DOHH2 (cell line): ENCODE measurements at regions not wholly inside any gene's neighbourhood (a gene's known extent, or its start where the extent isn't known, plus 50 kb on each side); places are given as distances from the start of the nearest gene placed in this dataset.

ENCODE experiments used
- H3F3A ChIP-seq: fragments of 200-600 bp; sonication (generic), shearing (Covaris generic); 2 replicates; pipeline ENCODE4 v1.6.0; 2016; ENCODE audit warnings: antibody characterized with exemption, mild to moderate bottlenecking; ENCODE audit not compliant: control insufficient read depth, insufficient read depth
- H3K27ac ChIP-seq: fragments of 200-600 bp; sonication (generic); 2 replicates; pipeline ENCODE4 v1.5.1; 2014; ENCODE audit warnings: low read depth, mild to moderate bottlenecking, low read length, moderate library complexity
- H3K27me3 ChIP-seq: fragments of 200-600 bp; sonication (generic); 2 replicates; pipeline ENCODE4 v1.6.1; 2014; ENCODE audit warnings: mild to moderate bottlenecking, low read length, mixed read lengths; ENCODE audit not compliant: control insufficient read depth
- H3K36me3 ChIP-seq: fragments of 200-600 bp; sonication (generic); 2 replicates; pipeline ENCODE4 v1.6.1; 2014; ENCODE audit warnings: mild to moderate bottlenecking, low read length, moderate library complexity, mixed read lengths; ENCODE audit not compliant: control insufficient read depth
- H3K4me1 ChIP-seq: fragments of 200-600 bp; sonication (generic); 2 replicates; pipeline ENCODE4 v1.6.1; 2014; ENCODE audit warnings: mild to moderate bottlenecking, low read length, mixed read lengths; ENCODE audit not compliant: control insufficient read depth
- H3K4me2 ChIP-seq: fragments of 200-600 bp; sonication (generic); 2 replicates; pipeline ENCODE4 v1.6.0; 2014; ENCODE audit warnings: mild to moderate bottlenecking, low read length, moderate library complexity
- H3K4me3 ChIP-seq: fragments of 200-600 bp; sonication (generic); 2 replicates; pipeline ENCODE4 v1.5.1; 2014; ENCODE audit warnings: mild to moderate bottlenecking, low read length, mixed read lengths
- H3K79me2 ChIP-seq: fragments of 200-600 bp; sonication (generic); 2 replicates; pipeline ENCODE4 v1.6.1; 2014; ENCODE audit warnings: mild to moderate bottlenecking, low read length, mixed read lengths; ENCODE audit not compliant: control insufficient read depth
- H3K9me2 ChIP-seq: fragments of 200-600 bp; sonication (generic); replicated peaks from 2 replicates; pipeline ENCODE4 v1.6.1; 2014; ENCODE audit warnings: mild to moderate bottlenecking, low read length, mixed read lengths; ENCODE audit not compliant: control insufficient read depth
- H3K9me3 ChIP-seq: fragments of 200-600 bp; sonication (generic); 2 replicates; pipeline ENCODE4 v1.6.1; 2014; ENCODE audit warnings: antibody characterized with exemption, low read length, mixed read lengths; ENCODE audit not compliant: control insufficient read depth, insufficient read depth
- H4K20me1 ChIP-seq: fragments of 200-600 bp; sonication (generic); 2 replicates; pipeline ENCODE4 v1.6.0; 2014; ENCODE audit warnings: low read depth, mild to moderate bottlenecking, antibody characterized with exemption, low read length, moderate library complexity; ENCODE audit not compliant: control insufficient read depth, insufficient read depth
- CTCF ChIP-seq: fragments of 200-600 bp; sonication (generic); IDR thresholded peaks from one replicate; pipeline ENCODE4 v1.5.1; 2014; ENCODE audit warnings: antibody characterized with exemption, mild to moderate bottlenecking, low read depth, low read length; ENCODE audit not compliant: poor library complexity, severe bottlenecking
- EZH2phosphoT487 ChIP-seq: fragments of 200-600 bp; sonication (generic); IDR thresholded peaks from 2 replicates; pipeline ENCODE4 v1.6.1; 2017; ENCODE audit warnings: borderline replicate concordance, mild to moderate bottlenecking, antibody characterized with exemption, low read length, moderate library complexity, mixed read lengths

- H4K20me1 ChIP-seq = no peaks in the 10 kb centered on the region
These were observed 176.4 kb upstream of the ANK3 start for GRCh38 chr10:60566096-60566495.

DNA sequence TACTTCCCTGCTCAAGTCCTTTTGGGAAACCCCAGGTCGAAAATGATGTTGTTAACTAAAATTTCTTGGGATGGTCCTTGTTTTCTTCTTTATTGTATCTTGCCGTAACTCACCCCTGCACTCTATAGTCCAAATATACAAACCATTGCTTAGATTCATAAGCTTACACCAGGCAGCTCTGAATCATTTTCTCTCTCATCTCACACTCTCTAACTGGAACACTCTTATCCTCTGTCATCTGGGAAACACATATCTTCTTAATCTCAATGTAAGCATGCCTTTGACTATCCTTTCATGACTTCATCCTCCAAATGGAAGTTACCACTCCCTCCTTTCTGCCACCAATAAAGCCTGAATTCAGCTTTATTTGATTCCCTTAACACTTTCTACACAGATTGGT, 175.8 kb upstream of the ANK3 start:
- no peaks in the 10 kb centered on the region for H3K4me1 ChIP-seq
- H3K79me2 ChIP-seq = no peaks in the 10 kb centered on the region
- no peaks in the 10 kb centered on the region for H3K9me3 ChIP-seq
- no peaks in the 10 kb centered on the region for H3K9me2 ChIP-seq
- H3K4me2 ChIP-seq = no peak overlapping the region
- H4K20me1 ChIP-seq = no peaks in the 10 kb centered on the region
- H3K27me3 ChIP-seq = peaks cover 8% of the 10 kb centered on the region; the same call in 1 of the 2 replicates
- no peak overlapping the region for H3K4me3 ChIP-seq
- H3F3A ChIP-seq = no peaks in the 10 kb centered on the region
- H3K27ac ChIP-seq = no peak overlapping the region
- H3K36me3 ChIP-seq = no peaks in the 10 kb centered on the region
- TF ChIP-seq EZH2phosphoT487 (no peak), CTCF (no peak)

More at GRCh38 chr10:60566096-60566495, 176.4 kb upstream of the ANK3 start:
- H3K4me3 ChIP-seq = no peak overlapping the region
- H3K36me3 ChIP-seq = no peaks in the 10 kb centered on the region
- peaks cover 11% of the 10 kb centered on the region; the same call in 1 of the 2 replicates for H3K27me3 ChIP-seq
- H3K4me1 ChIP-seq = no peaks in the 10 kb centered on the region
- no peaks in the 10 kb centered on the region for H3K9me3 ChIP-seq
- H3F3A ChIP-seq = no peaks in the 10 kb centered on the region
- no peak for TF ChIP-seq CTCF
- no peak overlapping the region for H3K27ac ChIP-seq
- no peak overlapping the region for H3K4me2 ChIP-seq
- H3K9me2 ChIP-seq = no peaks in the 10 kb centered on the region
- H3K79me2 ChIP-seq = no peaks in the 10 kb centered on the region

- H3K79me2 ChIP-seq = no peaks in the 10 kb centered on the region
- no peaks in the 10 kb centered on the region for H4K20me1 ChIP-seq
- no peaks in the 10 kb centered on the region for H3K9me2 ChIP-seq
- no peaks in the 10 kb centered on the region for H3K4me1 ChIP-seq
- no peaks in the 10 kb centered on the region for H3F3A ChIP-seq
- H3K4me2 ChIP-seq = no peak overlapping the region
- H3K27ac ChIP-seq = no peak overlapping the region
- no peaks in the 10 kb centered on the region for H3K36me3 ChIP-seq
- peaks cover 8% of the 10 kb centered on the region; the same call in 1 of the 2 replicates for H3K27me3 ChIP-seq
- H3K9me3 ChIP-seq = no peaks in the 10 kb centered on the region
- no peak overlapping the region for H3K4me3 ChIP-seq
- no peak for TF ChIP-seq EZH2phosphoT487
These were observed 174.8 kb upstream of the ANK3 start for GRCh38 chr10:60564475-60564874.

GRCh38 chr10:60560451-60560850, 170.8 kb upstream of the ANK3 start:
- H3F3A ChIP-seq = no peaks in the 10 kb centered on the region
- H3K9me2 ChIP-seq = no peaks in the 10 kb centered on the region
- no peak for TF ChIP-seq EZH2phosphoT487
- no peak for TF ChIP-seq CTCF
- H3K36me3 ChIP-seq = no peaks in the 10 kb centered on the region
- H3K27ac ChIP-seq = no peak overlapping the region
- no peaks in the 10 kb centered on the region for H4K20me1 ChIP-seq
- H3K4me2 ChIP-seq = no peak overlapping the region
- no peaks in the 10 kb centered on the region for H3K79me2 ChIP-seq
- H3K9me3 ChIP-seq = no peaks in the 10 kb centered on the region
- H3K27me3 ChIP-seq = peaks cover 5% of the 10 kb centered on the region; the same call in 1 of the 2 replicates
- no peaks in the 10 kb centered on the region for H3K4me1 ChIP-seq
- no peak overlapping the region for H3K4me3 ChIP-seq
